Lower leg skin (tissue), 4 donors: ENCODE measurements at regions not wholly inside any gene's neighbourhood (a gene's known extent, or its start where the extent isn't known, plus 50 kb on each side); places are given as distances from the start of the nearest gene placed in this dataset.

Experiments
- DNase-seq, 2 donors: peaks; one replicate each; pipeline ENCODE4 v3.0.0-alpha.2; 2019; ENCODE audit warnings: low spot score in 2 of 2
- H3K4me3 ChIP-seq: fragments of 200-600 bp; sonication (generic); 2 replicates; pipeline ENCODE4 v1.5.1; 2017; ENCODE audit warnings: mild to moderate bottlenecking, low read depth; ENCODE audit not compliant: poor library complexity, severe bottlenecking
- CTCF ChIP-seq, 3 donors: fragments of 450-650 bp; IDR thresholded peaks; one replicate each; pipeline ENCODE4 v1.5.1; 2016; ENCODE audit warnings: antibody characterized with exemption in 3 of 3, mild to moderate bottlenecking in 3 of 3, moderate library complexity in 2 of 3
- POLR2A ChIP-seq, 2 donors: fragments of 450-650 bp; IDR thresholded peaks; one replicate each; pipeline ENCODE4 v1.6.1; 2016 to 2017; ENCODE audit warnings: antibody characterized with exemption in 2 of 2, mild to moderate bottlenecking in 1 of 2, moderate library complexity in 1 of 2
- WGBS, 2 donors: methylation state at CpG; one replicate each; pipeline ENCODE4 v1.1.5; 2018; 5-methylcytosine and 5-hydroxymethylcytosine counted together
- intact Hi-C: fragments of 100-400 bp; cut with DNase I; formaldehyde crosslinking; loops from one replicate; pipeline ENCODE4 v1.15.0; 2023; ENCODE audit warnings: low total_unique reads

- H3K4me3 ChIP-seq, result no peak overlapping the region
- DNase-seq, result no peak
- intact Hi-C loops, result no loop called here
- TF ChIP-seq POLR2A (IDR thresholded peaks at IDR 0.05) (no peak), CTCF (IDR thresholded peaks at IDR 0.05) (no peak)
- WGBS, 2 donors, result 61 to 63% methylated on average over 9 of the region's 9 CpGs
Observed at GRCh38 chr7:156162451-156162850, 350.2 kb upstream of the SHH start.

DNA sequence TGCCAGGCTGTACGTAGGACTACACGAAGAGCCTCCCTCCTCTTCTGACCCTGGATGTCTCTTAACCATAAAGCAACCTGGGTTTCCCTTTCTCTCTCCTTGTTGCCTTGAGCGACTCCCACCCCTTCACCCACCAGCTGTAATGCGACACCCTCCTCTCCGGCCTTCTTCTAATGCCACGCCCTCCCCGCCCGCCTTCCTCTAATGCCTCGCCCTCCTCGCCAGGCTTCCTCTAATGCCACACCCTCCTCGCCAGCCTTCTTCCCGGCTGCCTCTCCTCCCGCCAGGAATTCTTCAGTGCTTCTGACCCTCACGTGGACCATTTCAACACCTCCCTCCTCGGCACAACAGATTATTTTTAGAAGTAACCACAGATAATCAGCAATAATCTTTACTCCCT, 348.5 kb upstream of the SHH start:
- H3K4me3 ChIP-seq, result no peak overlapping the region
- 30 to 32% methylated on average over 15 of the region's 15 CpGs for WGBS, 2 donors
- intact Hi-C loops, result no loop called here
- TF ChIP-seq POLR2A (IDR thresholded peaks at IDR 0.05) (no peak), CTCF (IDR thresholded peaks at IDR 0.05) (no peak)
- DNase-seq, result no peak

GRCh38 chr7:156158693-156159092, 346.4 kb upstream of the SHH start:
- intact Hi-C loops, result no loop called here
- no peak for TF ChIP-seq CTCF (IDR thresholded peaks at IDR 0.05)
- H3K4me3 ChIP-seq, result no peak overlapping the region
- no peak for DNase-seq
- 85 to 87% methylated on average over 11 of the region's 11 CpGs for WGBS, 2 donors

GRCh38 chr7:156158213-156158612, 345.9 kb upstream of the SHH start:
- peak in 1 of 2 donors; percentile 61 for DNase-seq
- H3K4me3 ChIP-seq, result no peak overlapping the region
- TF ChIP-seq POLR2A (IDR thresholded peaks at IDR 0.05), result no peak
- no peak for TF ChIP-seq CTCF (IDR thresholded peaks at IDR 0.05)
- intact Hi-C loops, result no loop called here
- WGBS, 2 donors, result 80 to 83% methylated on average over 6 of the region's 6 CpGs

DNA sequence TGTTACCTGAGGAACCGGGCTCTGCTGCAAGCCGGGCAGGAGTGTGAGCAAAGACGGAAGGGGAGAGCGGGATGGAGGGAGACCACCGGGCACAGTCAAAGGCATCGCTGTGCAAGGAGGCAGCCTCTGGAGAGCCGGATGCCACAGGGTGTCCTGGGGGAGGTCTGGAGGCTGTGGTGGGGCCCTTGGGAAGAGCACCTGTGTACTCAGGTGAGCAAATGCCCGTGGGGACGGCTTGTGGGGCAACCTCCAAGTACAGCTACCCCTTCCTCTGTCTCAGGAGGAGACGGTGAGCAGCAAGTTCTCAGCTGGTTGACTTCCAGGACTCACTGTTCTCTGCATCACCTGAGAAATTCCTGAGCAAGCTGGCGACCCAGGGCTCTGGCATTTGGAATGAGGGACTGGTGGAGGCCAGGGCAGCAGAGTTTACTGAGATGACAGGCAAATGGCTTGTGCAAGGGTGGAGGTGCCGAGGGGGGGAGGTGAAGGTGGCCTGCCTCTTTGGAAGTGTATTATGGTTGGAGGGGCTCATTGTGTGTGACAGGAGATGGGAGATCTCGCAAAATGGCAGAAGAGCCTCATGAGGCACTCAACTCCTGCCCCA, 345.2 kb upstream of the SHH start:
- peak in 1 of 2 donors; percentile 71 for DNase-seq
- TF ChIP-seq POLR2A (IDR thresholded peaks at IDR 0.05) (no peak), CTCF (IDR thresholded peaks at IDR 0.05) (no peak)
- intact Hi-C loops, result no loop called here
- WGBS, 2 donors, result 84 to 88% methylated on average over 13 of the region's 13 CpGs
- no peak overlapping the region for H3K4me3 ChIP-seq

GRCh38 chr7:156156734-156157408, 344.6 kb upstream of the SHH start:
- WGBS, 2 donors, result 62 to 63% methylated on average over 20 of the region's 20 CpGs

More at GRCh38 chr7:156156734-156157408, 344.6 kb upstream of the SHH start:
- peak in 1 of 2 donors; percentile 68 for DNase-seq
- intact Hi-C loops, result no loop called here
- TF ChIP-seq POLR2A (IDR thresholded peaks at IDR 0.05) (no peak), CTCF (IDR thresholded peaks at IDR 0.05) (no peak)
- no peak overlapping the region for H3K4me3 ChIP-seq
